ENCODE measurements at regions not wholly inside any gene's neighbourhood (a gene's known extent, or its start where the extent isn't known, plus 50 kb on each side); places are given as distances from the start of the nearest gene placed in this dataset.
"Not testable (repeated sequence)": the region's sequence is repeated elsewhere in the genome, so short reads cannot be mapped to it uniquely, and the experiment has no call there.

DNA sequence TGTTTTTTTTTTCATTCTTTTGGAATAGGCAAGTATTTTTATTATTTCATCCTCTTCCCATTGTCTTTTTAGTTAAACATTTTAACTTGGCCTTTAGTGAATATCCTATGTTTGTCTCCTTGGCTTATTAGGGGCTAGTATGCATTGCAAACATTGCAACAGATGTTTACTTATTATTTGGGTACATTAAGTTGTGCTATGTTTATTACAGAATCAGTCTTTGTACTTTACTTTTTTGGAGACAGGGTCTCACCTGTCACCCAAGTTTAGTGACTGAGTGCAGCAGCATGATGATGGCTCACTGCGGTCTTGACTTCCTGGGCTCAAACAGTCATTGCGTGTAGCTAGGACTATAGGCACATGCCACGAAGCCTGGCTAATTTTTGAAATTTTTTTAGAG lies 51.1 kb upstream of the NUDT6 start:
- no peak for DNase-seq

DNA sequence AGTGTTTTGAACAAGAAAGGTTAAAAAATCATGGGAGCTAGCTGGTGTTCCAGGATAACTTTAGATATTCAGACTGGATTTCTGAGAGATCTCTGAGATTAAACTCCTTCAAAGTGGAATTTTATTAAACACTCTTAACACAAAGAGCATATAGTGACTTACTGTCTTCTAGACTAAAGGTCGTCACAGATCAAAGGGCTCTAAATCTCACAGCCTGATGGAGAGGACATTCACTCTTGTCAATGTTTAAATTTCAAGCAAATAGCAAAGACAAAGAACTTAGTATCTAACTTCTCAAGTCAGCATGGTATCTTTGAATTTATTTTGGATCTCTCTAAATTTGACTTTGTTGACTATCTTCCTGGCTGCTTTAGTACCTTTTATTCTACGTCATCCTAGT lies 53.7 kb upstream of the NUDT6 start:
- no peak for DNase-seq

DNA sequence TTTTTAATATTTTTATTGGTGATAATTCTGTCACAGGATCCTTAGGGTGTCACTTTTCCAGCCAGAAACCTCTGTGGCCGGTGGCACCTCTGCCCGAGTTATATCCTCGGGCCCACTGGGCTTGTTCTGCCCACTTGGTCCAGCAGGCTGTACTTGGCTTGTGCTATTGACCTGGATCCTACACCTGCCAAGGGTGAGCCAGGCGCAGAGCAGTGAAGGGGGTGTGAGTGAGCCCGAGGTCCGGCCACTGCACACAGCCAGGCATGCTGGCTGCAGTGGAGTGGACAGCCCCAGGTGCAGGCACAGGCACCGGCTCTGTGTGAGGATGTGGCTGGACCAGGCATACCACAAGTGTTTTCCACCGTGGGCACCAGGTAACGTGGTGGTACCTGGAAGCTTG lies 54.7 kb upstream of the NUDT6 start:
- DNase-seq, result no peak

DNA sequence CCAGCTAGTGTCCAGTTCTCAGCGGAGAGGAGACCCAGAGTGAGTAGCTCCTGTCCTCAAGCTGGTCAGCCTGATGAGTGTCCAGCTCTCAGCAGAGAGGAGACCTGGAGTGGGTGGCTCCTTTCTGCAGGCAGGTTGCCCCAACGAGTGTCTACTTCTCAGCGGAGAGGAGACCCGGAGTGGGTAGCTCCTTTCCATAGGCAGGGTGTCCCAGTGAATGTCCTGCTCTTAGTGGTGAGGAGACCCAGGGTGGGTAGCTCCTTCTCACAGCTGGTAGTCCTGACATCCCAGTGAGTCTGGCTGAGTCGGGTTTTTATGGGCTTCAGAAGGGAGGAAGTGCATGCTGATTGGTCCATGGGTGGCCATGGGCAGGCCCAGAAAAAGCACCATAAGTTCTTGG lies 55.7 kb upstream of the NUDT6 start:
- DNase-seq, result no peak

DNA sequence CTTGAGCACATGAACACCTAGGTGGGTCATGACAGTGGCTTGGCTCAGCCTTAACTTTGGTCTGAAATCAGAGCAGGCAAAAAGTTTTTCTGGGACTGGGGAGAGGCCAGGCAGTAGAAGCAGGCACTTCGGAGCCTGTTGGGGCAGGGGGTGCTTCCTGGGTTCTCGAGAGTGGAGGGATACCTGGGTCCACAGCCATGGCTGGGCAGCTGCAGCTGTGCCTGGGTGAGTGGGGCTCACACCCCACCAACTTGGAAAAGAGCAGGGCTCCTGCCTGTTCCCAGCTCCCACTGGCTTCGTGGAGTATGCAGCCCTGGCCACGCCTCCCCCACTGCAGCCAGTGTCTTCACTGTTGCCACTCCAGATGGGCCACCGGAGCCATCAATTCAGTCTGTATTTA lies 56.4 kb upstream of the NUDT6 start:
- DNase-seq, result no peak

DNA sequence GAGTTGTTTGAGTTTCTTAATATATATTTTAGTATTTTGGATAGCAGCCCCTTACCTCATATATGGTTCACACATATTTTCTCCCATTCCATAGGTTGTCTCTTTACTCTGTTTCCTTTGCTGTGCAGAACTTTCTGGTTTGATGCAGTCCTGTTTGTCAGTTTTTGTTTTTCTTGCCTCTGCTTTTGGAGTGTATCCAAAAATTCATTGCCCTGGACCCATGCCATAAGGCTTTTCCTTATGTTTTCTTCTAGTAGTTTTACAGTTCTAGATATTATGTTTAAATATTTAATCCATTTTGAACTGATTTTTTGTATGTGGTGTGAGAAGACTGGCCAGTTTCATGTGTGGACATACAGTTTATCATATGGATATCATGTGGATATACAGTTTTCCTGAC lies 58.5 kb upstream of the NUDT6 start:
- no peak for DNase-seq

DNA sequence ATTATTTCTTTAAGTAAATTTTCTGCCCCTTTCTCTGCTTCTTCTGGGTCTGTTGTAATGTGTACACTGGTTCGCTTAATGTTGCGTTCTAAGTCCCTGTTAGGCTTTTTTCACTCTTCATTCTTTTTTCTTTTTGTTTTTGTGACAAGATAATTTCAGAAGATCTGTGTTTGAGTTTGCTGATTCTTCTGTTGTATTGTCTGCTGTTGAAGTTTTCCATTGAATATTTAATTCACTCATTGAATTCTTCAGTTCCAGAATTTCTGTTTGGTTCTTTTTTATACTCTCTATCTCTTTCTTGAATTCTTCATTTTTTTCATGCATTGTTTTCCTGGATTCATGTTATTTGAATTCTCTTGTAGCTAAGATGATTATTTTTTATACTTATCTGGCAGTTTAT lies 66.3 kb upstream of the NUDT6 start:
- DNase-seq, result no peak

DNA sequence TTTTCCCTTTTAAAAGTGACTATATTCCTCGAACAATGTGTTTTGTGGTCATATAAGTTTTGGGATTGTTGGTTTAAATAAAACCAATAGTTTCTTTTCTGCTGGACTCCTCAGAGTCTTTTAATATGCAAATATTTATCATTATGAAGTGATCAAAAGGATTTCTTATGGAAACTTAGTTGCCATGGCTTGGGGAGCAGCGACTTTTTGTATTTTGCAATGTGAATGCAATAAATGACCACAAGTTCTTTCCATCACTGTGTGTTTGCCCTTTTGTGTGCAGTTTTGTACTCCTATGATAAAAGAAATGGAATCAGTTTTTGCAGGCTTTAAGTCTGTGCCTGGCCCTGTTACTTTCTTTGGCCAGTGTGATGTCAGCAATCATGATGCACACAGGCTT lies 68.5 kb upstream of the NUDT6 start:
- no peak for DNase-seq

DNA sequence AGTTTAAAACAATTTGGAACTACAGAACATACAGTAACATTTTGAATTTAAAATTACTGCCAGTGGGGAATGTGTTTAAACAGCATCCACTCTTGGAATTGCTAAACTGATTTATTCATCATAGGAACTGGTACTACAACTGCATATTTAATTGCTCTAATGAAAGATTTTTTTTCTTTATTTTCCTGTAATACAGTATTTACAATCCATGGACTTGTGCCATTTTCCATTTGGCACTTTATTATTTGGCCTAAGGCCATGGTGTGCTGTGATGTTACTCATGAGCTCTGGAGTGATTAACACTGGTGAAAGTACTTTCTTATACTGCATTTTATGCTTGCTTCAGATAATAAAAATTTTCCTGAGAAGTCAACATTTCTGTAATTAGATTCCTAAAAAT lies 69.7 kb upstream of the NUDT6 start:
- DNase-seq, result no peak

DNA sequence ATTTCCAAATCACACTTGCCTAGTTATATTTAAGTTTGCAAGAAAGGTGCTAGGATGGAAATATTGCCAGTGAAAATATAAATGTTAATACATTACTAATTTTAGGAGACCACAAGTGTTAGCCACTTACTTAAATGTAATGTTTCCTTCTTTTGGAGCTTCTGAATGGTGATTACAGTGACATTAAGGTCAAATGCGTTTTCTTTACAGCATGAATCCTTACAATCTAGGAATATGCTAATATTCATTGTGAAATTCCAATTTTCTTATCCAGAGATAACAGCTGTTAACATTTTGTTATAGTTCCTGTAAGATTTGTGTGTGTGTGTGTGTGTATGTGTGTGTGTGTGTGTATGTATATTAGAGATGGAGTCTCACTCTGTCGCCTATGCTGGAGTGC lies 70.2 kb upstream of the NUDT6 start:
- DNase-seq, result no peak

DNA sequence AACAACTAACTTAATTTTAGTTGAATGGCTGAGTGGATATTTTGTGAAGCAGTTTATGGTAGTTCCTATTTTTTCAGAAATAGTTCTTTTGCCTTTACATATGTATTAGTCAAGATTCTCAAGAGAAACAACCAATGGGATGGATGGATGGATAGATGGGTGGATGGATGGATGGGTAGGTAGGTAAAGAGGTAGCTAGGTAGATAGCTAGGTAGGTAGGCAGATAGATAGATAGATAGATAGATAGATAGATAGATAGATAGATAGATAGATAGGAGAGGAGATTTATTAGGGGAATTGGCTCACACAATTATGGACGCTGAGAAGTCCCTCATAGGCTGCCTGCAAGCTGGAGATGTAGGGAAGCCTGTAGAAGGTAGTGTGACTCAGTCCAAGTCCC lies 74.0 kb upstream of the NUDT6 start:
- DNase-seq, result no peak

DNA sequence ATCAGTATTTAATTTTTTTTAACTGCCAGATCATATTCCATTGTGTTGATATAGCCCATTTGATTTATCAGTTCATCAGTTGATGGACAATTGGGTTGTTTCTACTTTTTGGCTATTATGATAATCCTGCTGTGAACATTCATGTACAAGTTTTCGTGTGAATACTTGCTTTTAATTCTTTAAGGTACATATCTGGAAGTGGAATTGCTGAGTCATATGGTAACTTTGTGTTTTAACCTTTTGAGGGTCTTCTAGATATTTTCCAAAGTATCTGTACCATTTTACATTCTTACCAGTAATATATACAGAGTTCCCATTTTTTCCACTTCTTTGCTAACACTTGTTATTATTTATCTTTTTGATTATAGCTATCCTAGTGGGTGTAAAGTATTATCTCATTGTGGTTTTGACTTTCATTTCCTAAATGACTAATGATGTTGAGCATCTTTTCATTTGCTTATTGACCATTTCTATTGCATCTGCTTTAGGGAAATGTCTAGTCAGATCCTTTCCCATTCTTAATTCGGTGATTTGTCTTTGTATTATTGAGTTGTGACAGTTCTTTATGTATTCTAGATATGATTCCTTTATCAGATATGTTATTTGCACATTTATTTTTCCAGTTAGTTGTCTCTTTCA lies 75.2 kb upstream of the NUDT6 start:
- DNase-seq, result no peak

DNA sequence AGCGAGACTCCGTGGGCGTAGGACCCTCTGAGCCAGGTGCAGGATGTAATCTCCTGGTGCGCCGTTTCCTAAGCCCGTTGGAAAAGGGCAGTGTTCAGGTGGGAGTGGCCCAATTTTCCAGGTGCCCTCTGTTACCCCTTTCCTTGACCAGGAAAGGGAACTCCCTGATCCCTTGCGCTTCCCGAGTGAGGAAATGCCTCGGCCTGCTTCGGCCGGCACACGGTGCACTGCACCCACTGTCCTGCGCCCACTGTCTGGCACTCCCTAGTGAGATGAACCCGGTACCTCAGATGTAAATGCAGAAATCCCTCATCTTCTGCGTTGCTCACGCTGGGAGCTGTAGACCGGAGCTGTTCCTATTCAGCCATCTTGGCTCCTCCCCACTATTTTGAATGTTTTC lies 81.7 kb upstream of the NUDT6 start:
- DNase-seq, result not testable (repeated sequence)

DNA sequence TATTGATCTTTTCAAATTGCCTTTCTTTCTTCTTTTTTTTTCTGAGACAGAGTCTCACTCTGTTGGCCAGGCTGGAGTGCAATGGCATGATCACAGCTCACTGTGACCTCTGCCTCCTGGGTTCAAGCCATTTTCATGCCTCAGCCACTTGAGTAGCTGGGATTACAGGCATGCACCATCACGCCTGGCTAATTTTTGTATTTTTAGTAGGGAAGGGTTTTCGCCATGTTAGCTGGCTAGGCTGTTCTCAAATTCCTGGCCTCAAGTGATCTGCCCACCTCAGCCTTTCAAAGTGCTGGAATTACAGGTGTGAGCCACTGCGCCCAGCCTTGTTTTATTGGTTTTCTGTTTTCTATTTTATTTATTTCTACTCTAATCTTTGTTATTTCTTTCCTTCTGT lies 82.7 kb upstream of the NUDT6 start:
- not testable (repeated sequence) for DNase-seq

DNA sequence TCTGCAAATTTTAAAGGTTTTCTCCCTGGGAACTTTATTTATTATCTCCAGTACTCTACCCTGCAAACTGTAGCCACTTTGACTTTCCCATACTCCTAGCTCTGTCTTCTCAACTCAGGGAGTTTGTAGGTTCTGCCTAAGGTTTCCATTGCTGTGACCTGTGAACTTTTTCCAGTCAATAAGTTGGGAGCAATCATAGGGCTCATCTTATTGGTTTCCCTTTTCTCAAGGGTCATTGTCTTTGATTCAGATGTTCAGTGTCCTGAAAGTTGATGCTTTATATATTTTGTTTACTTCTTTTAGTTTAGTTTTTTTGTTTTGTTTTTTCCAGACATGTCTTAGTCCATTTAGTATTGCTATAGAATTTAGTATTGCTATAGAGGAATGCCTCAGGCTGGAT lies 85.3 kb upstream of the NUDT6 start:
- no peak for DNase-seq

DNA sequence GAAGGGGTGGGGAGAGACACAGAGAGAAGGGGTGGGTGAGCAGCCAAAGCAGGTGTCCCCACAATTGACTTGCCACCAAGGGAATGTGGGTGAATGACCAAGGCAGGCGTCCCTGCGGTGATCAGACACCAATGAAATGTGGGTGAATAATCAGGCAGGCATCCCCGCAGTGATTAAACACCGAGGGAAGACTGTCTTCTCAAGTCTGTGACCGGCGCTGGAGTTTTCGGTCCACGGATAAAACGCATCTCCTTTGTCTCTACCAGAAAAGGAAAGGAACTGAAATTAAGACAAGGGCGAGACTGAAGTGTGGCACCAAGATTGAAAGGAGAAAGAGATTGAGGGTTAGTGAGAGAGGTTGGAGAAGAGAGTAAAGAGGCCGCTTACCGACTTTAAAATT lies 90.0 kb upstream of the NUDT6 start:
- not testable (repeated sequence) for DNase-seq

DNA sequence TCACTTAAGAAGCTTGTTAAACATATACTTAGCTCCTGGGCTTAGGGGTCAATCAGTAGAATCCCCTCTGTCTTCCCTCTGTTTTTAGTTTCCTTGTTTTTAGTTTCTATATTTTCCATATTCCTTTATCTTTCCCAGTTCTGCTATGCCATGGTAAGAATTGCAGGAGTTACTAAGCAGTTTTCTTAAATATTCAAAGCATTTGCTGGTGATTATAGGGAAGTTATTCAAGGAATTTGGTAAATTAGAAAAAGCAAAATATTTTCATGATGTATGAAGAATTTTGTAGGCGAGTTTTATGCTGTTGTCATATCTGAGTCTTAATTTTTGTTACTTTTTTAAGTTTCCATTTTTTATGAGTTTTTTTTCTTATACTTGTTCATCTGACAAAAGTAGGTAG lies 91.6 kb upstream of the NUDT6 start:
- no peak for DNase-seq

DNA sequence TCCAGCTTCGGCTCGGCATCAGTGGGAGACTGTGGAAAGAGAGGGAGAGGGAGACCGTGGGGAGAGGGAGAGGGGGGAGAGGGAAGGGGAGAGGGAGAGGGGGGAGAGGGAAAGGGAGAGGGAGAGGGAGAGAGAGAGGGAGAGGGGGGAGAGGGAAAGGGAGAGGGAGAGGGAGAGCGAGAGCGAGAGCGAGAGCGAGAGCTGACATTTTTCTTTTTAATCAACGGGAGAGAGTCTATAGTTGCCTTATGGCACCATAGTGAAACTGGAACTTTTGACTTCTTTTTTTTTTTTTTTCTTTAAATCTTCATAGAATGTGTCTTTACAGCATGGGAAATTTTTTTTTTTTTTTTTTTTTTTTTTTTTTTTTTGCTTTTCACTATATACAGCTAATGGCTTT lies 94.7 kb upstream of the NUDT6 start:
- no peak for DNase-seq

DNA sequence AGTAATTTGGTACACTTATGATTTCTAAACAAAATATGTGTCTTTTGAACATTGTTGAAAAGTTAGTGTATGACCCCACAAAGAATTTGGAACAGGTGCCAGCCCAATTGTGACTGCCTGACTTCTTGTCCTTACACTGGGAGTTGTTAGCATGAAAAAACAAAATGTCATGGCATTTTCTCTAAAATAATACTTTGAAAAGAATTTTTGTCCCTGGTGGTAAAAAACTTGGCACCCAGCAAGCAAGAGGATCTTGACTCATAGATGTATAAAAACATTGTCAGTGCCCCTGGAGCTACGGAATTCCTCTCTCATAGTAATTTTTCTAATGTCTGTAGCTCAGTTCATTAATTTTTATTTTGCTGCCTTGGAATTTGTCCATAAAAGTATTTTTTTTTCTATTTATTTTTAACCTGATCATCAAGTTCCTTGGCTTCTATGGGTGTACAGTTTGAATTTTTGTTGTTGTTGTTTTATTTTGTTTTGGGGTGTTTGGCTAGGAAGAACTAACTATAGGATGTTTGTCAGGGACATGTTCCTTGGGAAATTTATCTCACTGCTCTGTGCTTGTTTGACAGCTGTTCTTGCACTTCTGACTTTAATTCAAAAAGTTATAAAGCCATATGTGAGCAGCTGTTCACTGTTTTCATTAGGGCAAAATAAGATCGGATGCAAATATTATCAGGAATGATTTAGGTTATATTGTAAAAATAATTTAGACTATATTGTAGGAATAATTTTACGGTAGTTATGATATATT lies 95.4 kb upstream of the NUDT6 start:
- DNase-seq, result no peak

DNA sequence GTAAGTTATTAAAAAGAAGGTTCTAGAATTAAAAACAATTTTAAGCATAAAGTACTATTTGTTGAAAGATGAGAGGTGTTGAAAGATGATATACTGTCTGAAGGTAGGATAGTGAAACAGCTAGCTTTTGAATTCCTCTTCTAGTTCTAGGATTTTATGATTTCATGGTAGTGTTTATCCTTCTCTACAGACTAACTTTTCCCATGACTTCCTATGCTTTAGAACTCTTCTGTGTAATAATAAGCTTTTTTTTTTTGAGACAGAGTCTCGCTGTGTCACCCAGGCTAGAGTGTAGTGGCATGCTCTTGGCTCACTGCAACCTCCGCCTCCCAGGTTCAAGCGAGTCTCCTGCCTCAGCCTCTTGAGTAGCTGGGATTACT lies 96.0 kb upstream of the NUDT6 start:
- DNase-seq, result no peak

DNA sequence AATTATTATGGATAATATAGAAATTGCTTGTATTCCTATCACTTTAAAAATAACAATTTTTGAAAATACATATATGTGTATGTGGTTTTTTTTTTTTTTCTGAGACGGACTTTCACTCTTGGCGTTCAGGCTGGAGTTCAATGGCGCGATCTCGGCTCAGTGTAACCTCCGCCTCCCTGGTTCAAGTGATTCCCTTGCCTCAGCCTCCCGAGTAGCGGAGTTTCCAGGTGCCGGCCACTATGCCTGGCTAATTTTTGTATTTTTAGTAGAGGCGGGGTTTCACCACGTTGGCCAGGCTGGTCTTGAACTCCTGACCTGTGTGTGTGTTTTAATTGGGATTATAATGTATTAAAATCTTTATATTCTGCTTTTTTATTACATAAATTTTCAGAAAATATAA lies 97.9 kb upstream of the NUDT6 start:
- DNase-seq, result no peak

DNA sequence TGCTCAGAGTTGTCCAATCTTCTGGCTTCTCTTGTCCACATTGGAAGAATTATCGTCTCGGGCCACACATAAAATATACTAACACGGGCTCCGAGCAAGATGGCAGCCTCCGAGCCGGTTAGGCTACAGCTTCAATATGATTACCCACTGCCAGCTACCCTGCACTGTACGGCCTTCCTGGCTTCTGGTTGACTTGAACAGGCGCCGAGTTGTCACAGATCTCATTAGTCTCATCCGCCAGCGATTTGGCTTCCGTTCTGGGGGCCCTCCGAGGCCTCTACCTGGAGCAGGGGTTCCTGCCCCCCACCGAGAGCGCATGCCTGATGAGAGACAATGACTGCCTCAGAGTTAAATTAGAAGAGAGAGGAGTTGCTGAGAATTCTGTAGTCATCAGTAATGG lies 101.2 kb upstream of the NUDT6 start:
- DNase-seq, result no peak

DNA sequence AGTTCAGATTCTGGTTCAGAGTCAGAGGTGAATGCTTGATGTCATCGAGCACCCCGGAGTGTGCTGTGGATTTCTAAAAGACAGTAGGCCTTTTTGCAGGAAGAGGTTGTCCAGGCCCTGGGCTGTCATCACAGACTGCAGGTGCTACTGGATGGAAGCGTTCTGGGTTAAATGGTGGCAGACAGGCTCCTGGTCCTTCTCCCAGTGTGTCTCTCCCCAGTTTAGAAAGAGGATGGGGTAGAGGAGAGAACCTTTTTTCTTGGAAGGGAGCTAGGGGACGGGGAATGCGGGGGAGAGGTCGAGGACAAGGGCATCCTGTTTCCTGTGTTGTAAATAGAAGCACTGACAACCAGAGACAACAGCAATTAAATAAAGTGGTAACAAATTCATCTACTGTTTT lies 102.3 kb upstream of the NUDT6 start:
- DNase-seq, result no peak

DNA sequence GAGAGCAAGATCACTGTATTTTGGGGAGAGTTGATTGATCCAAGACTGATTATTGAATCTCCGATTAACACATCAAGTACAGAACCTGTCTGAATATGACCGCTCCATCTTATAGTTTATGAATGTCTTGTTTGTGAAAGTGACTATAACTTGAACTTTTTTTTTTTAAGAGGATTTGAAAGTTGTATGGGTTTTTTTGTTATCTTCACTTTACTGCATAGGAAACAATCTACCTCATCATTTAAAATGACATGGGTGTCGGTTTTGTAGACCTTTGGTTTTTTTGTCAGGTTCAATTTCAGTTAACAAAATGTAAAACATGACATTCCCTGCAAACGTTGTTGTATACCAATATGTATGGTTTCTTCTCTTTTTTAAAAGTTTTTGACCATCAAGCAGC lies 103.0 kb upstream of the NUDT6 start:
- no peak for DNase-seq

DNA sequence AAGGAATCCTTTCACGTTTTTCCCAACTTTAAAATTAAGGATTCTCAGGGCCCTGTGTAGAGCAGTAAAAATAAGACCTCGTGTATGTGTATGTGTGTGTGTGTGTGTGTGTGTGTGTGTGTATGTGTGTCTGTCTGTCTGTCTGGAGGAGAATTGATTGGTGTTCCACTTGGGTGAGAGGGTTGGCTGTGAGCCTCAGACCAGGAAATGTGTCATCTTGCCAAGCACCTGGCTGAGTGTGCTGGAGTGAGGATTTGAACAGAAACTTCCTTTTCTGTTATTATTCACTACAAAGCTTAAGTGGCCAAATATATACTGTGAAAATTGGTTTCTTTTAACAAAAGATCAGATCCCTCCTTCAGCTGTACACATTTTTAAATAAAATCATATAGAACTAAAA lies 103.6 kb upstream of the NUDT6 start:
- not testable (repeated sequence) for DNase-seq

All from NCI-H748 treated with DMSO at 0.1 percent for 48 hours (cell line).